ENCODE measurements at regions not wholly inside any gene's neighbourhood (a gene's known extent, or its start where the extent isn't known, plus 50 kb on each side); places are given as distances from the start of the nearest gene placed in this dataset.

GRCh38 chr4:104896660-104897645 lies 249.7 kb upstream of the TET2 start:
- Mint-ChIP-seq H3K27ac (ENCODE audit: unreplicated experiment) (no peak overlapping the region), H3K4me1 (ENCODE audit: unreplicated experiment) (no peaks in the 10 kb centered on the region), H3K27me3 (ENCODE audit: unreplicated experiment) (no peaks in the 10 kb centered on the region), H3K9me3 (ENCODE audit: unreplicated experiment) (no peaks in the 10 kb centered on the region), H3K36me3 (ENCODE audit: unreplicated experiment) (no peaks in the 10 kb centered on the region), H3K4me3 (ENCODE audit: unreplicated experiment) (no peak overlapping the region)
- no peak for DNase-seq (ENCODE audit: extremely low spot score, unreplicated experiment)
- no peak for TF ChIP-seq CTCF (IDR thresholded peaks at IDR 0.05)

- no peaks in the 10 kb centered on the region for H3K36me3 Mint-ChIP-seq (ENCODE audit: unreplicated experiment)
- H3K4me3 Mint-ChIP-seq (ENCODE audit: unreplicated experiment) = no peak overlapping the region
- H3K27ac Mint-ChIP-seq (ENCODE audit: unreplicated experiment) = no peak overlapping the region
- TF ChIP-seq CTCF (IDR thresholded peaks at IDR 0.05) = no peak
- H3K27me3 Mint-ChIP-seq (ENCODE audit: unreplicated experiment) = no peaks in the 10 kb centered on the region
- H3K9me3 Mint-ChIP-seq (ENCODE audit: unreplicated experiment) = no peaks in the 10 kb centered on the region
- DNase-seq (ENCODE audit: extremely low spot score, unreplicated experiment) = no peak
- peaks cover 3% of the 10 kb centered on the region for H3K4me1 Mint-ChIP-seq (ENCODE audit: unreplicated experiment)
These were observed 246.8 kb upstream of the TET2 start for GRCh38 chr4:104899863-104900262.

DNA sequence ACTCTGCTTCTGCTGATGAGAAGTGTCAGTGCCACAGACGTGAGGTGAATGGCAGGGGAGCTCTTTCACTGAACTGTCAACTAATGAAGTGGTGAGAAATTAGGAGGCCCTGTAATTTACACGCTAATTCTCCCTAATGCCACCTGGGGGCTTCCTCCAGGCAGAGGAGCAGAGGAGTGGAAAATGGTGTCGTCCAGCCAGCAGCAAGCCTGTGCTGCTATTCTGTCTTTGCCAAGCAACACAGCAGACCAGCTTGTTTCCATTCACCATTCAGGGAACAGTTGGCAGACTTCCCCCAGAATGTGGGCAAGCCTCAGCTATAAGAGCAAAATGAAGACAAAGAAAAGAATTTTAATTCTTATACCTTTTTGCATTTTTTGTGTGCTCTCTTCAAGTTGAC lies 245.2 kb upstream of the TET2 start:
- H3K27ac Mint-ChIP-seq (ENCODE audit: unreplicated experiment) = no peak overlapping the region
- no peaks in the 10 kb centered on the region for H3K36me3 Mint-ChIP-seq (ENCODE audit: unreplicated experiment)
- peaks cover 3% of the 10 kb centered on the region for H3K4me1 Mint-ChIP-seq (ENCODE audit: unreplicated experiment)
- no peak overlapping the region for H3K4me3 Mint-ChIP-seq (ENCODE audit: unreplicated experiment)
- no peaks in the 10 kb centered on the region for H3K27me3 Mint-ChIP-seq (ENCODE audit: unreplicated experiment)
- DNase-seq (ENCODE audit: extremely low spot score, unreplicated experiment) = no peak
- H3K9me3 Mint-ChIP-seq (ENCODE audit: unreplicated experiment) = no peaks in the 10 kb centered on the region
- no peak for TF ChIP-seq CTCF (IDR thresholded peaks at IDR 0.05)

GRCh38 chr4:104901961-104902605 lies 244.6 kb upstream of the TET2 start:
- Mint-ChIP-seq H3K27ac (ENCODE audit: unreplicated experiment) (no peak overlapping the region), H3K4me3 (ENCODE audit: unreplicated experiment) (no peak overlapping the region), H3K4me1 (ENCODE audit: unreplicated experiment) (peaks cover 3% of the 10 kb centered on the region), H3K36me3 (ENCODE audit: unreplicated experiment) (no peaks in the 10 kb centered on the region), H3K9me3 (ENCODE audit: unreplicated experiment) (no peaks in the 10 kb centered on the region), H3K27me3 (ENCODE audit: unreplicated experiment) (peaks cover 3% of the 10 kb centered on the region)
- TF ChIP-seq CTCF (IDR thresholded peaks at IDR 0.05) = no peak
- no peak for DNase-seq (ENCODE audit: extremely low spot score, unreplicated experiment)

GRCh38 chr4:104905065-104905464 lies 241.6 kb upstream of the TET2 start:
- Mint-ChIP-seq H3K9me3 (ENCODE audit: unreplicated experiment) (no peaks in the 10 kb centered on the region), H3K27ac (ENCODE audit: unreplicated experiment) (no peak overlapping the region), H3K36me3 (ENCODE audit: unreplicated experiment) (no peaks in the 10 kb centered on the region), H3K27me3 (ENCODE audit: unreplicated experiment) (peaks cover 3% of the 10 kb centered on the region), H3K4me1 (ENCODE audit: unreplicated experiment) (peaks cover 3% of the 10 kb centered on the region), H3K4me3 (ENCODE audit: unreplicated experiment) (no peak overlapping the region)
- no peak for DNase-seq (ENCODE audit: extremely low spot score, unreplicated experiment)
- no peak for TF ChIP-seq CTCF (IDR thresholded peaks at IDR 0.05)
